HG02852 (cell line): ENCODE measurements at regions not wholly inside any gene's neighbourhood (a gene's known extent, or its start where the extent isn't known, plus 50 kb on each side); places are given as distances from the start of the nearest gene placed in this dataset.

Source experiments
- ATAC-seq: cut with Tn5 transposase; IDR thresholded peaks from one replicate; pipeline ENCODE4 v1.9.1; 2021; ENCODE audit warnings: mild to moderate bottlenecking, moderate library complexity; ENCODE audit not compliant: unreplicated experiment

DNA sequence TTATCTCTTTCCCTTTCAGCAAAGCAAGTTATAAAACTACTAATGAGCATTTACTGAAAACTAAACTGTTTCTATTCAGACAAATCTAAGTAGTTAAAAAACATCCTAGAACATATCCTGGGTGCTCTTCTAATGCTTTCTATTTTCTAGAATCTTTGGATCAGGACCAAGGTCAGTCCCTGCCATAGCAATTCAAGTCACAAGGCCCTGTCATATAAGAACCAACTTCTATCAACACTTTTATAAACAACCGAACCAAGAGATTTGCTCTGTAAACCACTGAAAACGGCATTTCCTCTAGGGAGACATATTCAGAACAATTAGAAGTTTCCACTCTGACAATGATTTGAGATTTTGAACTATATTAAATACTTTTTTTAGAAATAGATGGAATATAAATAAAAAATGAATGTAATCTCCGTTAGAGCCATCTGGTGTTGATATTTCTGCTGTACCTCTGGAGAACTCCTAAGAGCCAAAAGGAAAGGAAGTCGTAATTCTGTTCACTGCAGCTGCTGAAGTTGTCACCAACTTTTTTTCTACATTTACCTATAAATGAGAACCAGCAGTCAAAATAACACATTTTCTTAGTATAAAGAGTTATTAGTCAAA, 51.4 kb upstream of the LGSN start:
- ATAC-seq, result no peak

DNA sequence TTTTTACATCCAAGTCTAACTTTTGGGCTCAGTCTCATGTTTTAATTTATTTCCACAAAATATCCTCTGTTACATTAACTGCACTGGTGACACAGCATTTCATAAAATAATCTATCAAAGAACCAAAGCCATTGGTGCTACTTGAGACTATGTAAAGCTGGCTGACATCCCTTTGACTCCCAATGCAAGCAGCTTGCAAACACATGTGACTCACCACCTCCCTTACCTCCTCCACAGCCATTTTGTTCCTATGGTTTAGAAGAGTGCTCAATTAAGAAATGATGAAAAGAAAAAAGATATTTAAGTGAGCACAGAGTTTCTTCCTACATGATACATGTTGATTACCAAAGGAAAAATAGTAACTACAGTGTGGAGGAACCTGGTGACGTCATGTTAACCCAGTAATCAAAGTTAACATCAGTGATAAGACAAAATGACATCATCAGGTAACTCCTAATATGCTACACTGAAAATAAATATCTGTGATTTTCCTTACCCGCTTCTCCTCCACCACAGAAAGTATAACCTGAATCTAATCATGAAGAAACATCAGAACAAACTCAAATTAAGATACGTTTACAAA, 53.3 kb upstream of the LGSN start:
- no peak for ATAC-seq

DNA sequence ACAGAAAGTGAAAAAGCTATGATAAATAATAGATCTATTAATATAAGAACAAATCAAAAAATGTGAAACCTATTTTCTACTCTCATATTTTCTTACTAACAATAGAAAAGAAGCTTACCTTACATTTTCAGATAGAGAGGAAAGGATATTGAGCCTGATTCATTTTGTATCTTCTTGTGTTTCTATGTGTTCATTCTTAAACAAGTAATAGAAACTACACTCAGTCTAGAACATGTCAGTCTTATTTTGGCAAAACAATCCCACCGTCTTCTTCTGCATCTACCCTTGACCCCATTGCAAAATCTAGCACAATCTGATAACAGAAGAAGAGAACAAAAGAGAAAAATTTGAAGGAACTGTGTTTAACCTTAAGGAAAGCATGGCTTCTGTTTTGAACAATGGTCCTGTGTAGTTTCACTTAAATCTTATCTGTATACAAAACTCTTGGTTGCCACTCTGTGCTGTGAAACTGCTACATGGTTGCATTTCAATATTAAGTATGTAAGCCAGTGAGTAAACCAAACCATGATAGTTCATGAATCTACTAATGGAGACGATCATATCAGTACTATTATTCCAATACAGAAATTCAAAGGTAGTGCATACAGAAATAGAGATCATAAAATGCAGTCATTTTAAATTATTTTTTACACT, 69.5 kb upstream of the LGSN start:
- ATAC-seq, result peak; percentile 62

DNA sequence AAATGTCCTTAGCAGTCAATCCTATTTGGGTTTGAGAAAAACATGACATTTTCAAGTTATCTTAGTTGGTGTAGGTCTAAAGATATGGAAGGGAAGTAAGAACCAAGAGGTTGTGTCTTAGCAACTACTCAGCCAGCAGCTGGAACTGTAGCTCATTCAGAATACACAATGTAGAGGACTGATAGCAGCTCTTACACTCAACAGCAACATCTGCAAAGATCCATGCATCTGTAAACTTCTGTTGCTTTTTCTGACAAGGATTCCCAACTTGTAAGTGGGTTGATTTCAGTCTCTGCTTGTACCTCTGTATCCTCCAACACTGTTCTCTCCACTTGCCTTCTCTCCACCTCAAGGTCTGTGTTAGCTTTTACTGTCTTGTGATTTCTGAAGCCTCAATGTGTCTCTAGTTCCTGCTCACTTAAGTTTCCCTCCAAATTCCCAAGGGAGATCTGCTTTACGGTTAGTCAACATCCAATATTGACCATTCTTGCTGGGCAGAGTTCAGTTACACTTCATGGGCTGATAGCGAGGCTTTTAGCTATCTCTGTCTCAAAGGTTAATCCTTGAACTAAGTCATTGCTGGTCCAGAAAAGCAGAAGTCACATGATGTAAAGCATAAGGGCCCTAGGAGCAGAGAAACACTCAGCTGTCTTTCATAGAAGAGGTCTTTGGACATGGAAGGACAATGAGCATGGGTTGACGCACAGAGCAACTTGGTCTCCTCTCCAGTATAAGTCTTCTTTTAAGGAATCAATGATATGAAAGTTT, 71.6 kb upstream of the LGSN start:
- no peak for ATAC-seq

DNA sequence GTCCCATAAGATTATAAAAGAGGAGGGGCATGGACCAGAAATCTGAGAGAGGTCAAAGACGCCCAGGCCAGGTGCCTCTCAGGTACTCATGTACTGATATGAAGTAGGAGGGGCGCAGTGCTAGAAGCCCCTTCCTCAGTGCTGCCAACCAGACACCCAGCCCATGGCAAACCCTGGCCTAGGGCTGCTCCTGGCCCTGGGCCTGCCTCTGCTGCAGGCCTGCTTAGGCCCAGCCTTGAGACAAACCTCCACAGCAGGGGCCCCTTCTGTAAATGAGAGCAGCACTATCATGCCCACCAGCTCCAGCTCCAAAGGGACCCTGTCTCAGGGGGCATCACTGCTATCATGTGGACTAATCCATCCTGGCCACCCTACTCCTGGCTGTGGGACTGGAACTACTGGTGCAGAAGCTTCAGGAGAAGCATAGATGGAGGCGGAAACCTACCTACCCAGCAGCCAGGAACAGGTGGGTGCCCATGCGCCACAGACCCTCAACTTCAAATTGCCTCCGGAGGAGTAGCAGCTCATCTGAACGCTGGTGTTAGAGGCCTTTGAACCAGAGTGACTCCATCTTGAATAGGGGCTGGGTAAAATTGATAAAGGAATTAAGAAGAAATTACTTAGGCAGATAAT, 72.4 kb upstream of the LGSN start:
- no peak for ATAC-seq

DNA sequence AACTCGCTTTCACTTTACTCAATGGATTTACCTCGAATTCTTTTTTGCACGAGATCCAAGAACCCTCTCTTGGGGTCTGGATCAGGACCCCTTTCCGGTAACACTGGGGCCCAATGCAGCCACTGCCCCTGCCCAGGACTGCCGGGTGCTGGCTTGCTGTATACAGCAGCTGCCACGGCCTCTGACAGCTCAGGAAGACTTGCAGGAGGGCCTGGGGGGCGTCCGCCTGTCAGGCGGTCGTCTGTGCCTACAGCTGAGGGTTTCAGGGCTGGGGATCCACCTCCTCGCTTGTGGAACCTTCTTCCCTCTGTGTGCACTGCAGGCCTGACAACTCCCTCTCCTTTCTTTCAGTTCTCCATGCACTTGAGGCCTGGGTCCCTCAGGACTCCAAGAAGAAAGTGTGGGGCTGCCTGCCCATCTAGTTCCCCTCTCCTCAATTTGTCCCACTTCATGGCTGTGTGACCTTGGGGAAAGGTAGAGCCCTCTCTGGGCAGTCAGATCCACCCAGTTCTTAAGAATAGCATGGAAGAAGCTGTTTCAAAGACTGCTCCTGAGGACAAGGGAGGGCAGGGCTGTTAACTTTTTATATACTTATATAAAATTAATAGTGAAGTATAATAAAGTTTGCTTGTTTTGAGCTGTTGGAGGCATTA, 75.0 kb upstream of the LGSN start:
- no peak for ATAC-seq

DNA sequence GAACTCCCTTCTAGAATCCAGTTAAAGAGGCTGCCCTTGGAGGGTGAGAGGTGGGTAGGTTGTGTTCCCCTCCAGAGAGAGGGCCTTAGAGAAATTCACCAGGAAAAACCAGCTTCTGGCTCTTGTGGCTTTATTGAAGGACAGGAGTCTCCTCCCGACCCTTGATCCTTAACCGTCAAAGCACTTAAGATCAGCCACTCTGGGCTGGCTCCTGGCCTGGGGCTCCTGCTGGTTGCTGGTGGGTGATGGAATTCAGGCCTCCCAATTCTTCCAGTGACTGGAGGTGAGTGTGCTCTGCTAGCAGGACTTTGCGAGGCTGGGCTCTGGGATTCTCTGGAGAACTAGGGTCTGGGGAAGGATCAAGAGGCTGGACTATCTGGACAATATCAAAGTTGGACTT, 75.6 kb upstream of the LGSN start:
- ATAC-seq, result no peak

DNA sequence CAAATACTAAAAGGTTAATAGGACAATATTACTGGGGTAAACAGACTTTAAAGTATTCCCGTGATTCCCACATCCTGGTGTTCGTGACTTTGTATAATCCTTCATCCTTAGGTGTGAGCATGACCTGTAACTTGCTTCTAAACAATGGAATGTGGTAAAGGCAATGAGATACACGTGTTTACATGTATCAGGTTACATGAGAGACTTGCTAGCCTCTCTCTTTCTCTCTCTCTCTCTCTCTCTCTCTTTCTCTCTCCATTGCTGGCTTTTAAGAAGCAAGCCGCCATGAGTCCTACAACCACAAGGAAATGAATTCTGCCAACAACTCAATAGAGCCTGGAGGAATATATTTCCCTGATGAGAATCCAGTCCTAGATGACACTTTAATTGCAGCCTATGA, 83.9 kb upstream of the LGSN start:
- no peak for ATAC-seq

DNA sequence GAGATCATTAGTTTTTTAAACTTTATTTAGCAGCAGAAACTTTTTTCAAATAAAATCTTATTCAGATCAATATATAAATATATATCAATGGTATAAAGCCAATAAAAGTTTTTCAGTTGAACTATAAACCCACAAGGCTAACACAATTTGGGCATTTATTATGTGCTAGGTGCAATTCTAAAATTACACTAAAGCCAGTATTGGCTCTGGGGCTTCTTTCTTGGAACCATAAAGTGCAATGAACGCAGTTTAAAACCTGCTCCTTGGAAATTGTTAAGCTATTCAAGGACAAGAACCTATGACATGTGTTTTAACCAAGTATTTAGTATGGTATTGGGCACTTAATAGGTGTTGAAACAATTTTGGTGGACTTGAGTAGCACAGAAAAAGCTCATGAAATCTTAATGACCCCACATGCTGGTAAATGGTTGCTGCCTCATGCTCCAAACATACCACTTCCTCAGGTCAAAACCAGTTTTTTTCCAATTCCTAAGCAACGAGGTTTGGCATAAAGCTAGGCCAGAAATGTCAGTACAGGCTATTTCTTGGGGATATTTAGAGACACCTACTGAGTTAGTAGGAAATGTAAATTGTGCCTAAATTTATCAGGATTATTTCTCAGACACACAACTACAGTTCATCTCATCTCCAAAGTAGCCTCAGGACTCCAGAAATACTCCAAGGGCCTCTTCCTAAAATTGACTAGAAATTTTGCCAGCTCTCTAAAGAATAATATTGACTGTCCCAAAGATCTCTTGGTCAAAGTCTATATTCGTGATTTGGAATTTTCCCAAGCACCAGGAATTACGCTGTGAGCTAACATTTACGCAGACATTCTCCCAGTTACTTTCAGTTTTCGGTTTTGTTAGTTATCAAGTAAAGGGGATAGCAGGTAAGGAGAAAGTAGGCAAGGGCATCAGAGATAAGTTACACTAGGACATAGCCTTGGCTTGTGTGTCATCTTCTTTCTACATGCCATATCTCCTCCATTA, 90.9 kb upstream of the LGSN start:
- no peak for ATAC-seq

DNA sequence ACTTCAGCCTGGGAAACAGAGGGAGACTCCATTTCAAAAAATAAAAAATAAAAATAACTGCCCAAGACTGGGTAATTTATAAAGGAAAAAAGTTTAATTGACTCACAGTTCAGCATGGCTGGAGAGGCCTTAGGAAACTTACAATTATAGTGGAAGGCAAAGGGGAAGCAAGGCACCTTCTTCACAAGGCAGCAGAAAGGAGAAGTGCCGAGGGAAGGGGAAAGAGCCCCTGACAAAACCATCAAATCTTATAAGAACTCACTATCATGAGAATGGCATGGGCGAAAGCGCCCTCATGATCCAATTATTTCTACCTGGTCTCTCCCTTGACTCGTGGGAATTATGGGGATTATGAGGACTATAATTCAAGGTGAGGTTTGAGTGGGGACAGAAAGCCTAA, 95.5 kb upstream of the LGSN start:
- no peak for ATAC-seq

DNA sequence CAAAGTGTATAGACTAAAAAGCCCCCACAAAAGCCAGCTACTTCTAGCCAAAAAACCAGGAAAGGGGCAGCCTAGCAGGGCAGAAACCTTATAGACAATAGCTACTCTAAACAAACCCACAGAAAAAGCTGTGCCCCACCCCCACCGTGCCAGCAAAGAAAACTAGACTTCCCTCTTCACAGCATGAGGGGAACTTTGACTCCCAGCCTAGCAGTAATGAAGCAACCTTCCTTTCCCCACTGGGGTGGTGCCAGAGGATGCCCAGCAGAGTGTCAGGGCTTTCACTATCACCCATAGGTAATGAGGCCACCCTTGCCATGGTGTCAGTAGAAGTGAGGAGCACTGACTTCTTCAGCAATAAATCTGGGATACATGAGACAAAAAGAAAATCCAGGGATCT, 99.0 kb upstream of the LGSN start:
- no peak for ATAC-seq

DNA sequence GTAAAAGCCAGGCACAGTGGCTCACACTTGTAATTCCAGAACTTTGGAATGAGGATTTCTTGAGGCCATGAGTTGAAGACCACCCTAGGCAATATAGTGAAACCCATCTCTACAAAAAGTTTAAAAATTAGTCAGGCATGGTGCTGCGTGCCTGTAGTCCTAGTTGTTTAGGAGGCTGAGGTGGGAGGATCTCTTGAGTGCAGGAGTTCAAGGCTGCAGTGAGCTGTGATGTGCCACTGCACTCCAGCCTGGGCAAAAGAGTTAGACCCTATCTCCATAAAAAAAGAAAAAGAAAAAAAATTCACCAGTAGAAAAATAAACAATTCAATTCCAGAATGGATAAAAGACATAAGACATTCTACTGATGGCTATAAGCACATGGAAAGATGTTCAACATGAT, 104.9 kb upstream of the LGSN start:
- ATAC-seq, result no peak

DNA sequence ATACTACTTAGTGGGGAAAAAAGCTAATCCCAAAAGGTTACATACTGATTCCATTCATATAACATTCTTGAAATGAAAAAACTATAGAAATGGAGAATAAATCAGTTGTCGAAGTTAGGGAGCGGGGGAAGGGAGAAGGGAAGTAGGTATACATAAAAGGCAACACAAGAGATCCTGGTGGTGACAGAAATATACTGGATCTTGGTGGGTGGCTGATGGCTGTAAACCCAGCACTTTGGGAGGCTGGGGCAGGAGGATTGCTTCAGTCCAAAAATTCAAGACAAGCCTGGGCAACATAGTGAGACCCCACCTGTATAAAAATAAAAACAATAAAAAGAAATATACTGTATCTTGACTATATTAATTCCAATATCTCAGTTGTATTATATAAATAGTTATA, 105.7 kb upstream of the LGSN start:
- no peak for ATAC-seq

DNA sequence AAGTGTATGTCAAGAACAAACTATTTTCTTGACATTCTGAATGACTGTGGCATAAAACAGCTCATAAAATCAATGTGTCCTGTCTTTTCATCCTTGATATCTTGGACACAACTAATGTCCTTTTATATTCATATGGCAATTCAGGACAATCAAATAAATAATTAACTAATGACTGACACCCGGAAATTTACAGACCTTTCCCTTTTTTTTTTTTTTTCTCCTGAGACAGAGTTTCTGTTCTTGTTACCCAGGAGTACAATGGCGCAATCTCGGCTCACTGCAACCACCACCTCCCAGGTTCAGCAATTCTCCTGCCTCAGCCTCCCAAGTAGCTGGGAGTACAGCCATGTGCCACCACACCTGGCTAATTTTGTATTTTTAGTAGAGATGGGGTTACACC, 107.1 kb upstream of the LGSN start:
- no peak for ATAC-seq

DNA sequence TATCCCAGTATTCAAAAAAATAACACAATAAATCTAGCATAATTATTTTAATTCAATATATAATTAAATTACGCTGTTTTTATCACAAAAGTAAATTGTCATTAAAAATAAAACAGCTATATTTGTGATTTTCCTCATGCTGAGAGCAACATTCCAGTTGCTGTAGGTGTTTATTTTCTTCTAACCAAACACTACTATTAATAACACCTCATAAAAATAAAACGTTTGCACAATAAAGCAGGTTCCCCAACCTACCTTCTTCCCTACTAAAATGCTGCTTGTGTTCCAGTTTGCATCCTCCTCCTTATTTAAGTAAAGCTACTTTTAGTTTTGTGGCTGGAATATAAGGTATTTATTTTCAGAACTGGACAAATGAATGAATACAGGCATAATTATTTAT, 108.2 kb upstream of the LGSN start:
- ATAC-seq, result no peak

DNA sequence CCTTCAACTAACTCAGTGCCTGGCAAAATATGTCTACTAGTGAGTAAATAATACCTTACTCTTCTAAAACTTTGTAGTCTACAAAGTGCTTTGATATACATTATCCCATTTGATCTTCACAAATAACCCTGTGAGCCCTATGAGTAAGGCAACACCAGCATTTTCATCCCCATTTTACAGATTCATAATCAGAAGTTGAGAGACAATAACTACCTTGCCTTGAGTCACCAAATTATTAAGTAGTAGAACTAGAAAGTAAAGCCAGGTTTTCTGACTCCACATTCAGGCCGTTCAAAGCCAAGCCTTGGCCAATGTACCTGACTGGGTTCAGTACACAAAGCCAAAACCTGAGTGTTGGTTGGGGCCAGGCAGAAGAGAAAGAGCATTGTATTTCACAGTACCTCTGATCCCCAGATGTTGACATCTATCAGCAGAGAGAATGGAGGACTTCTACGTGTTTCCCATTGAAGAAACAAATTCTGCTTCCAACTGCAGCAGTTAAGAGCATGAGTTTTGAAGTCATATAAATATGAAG, 111.3 kb upstream of the LGSN start:
- ATAC-seq, result no peak

DNA sequence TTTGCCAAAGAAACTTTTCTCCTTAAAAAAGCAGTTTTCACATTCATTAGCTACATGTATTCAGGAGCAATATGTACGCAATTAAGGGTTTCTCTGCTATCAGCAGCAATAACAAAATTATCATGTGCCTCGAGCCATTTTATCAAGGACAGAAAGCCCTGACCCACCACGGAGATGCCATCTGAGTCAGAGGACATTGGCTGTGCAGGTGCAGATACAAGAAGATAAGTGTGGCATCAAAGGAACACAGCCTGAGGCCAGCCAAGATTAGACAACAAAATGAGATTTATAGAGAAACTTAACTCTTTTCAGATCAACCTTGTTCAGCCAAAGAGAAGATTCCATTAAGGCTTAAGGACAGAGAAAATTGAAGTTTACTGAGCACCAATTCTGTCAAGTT, 115.2 kb upstream of the LGSN start:
- ATAC-seq, result no peak

DNA sequence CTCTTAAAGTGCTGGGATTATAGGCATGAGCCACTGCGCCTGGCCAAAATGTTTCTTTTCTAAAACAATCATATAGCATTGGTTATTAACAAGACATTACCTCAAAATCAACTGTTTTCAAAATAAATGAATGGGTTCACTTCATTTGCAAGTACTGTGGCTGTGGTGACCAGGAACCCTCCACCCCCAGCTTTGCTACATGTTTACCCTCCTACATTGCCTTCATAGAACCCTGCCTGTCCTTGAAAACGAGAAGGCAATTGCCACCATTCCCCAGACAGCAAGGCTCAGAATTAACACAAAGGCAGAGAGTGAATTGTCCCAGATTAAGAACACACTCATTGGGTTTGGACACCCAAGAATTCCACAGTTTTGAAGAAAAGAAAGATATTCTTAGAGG, 116.6 kb upstream of the LGSN start:
- ATAC-seq, result no peak

DNA sequence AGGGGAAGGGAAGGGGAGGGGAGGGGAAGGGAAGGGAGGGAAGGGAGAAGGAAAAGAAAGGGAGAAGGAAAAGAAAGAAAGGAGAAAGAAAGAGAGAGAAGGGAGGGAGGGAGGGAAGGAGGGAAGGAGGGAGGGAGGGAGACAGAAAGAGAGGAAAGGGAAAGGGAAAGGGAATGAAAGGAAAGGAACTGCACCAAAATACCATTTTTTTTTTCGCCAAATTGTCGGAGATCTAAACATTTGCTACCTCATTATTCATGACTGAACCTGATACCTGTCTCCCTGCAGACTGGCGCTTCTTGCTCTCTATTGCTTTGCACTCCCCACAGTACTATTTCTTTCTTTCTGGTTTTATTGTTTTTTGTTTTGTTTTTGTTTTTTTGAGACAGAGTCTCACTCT, 117.3 kb upstream of the LGSN start:
- no peak for ATAC-seq

DNA sequence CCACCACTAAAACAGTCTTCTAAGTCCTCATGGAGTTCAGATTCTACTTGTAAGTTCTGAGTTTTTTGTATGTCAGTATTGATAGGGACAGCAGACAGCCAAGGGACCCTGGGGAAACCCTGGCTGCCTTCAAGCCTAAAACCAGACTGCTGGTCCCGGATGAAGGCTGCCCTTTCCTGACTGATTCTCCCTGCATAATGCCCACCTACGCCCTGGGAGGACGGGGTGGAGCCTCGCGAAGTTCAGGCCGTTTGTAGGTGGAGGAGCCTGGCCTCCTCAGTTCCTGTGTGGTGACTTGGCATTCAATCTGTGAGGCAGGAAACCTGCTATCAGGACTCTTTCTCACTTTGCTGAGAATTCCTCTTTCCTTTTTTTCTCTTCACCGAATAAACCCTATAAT, 120.3 kb upstream of the LGSN start:
- ATAC-seq, result no peak
